SK-N-SH (cell line): ENCODE measurements at regions not wholly inside any gene's neighbourhood (a gene's known extent, or its start where the extent isn't known, plus 50 kb on each side); places are given as distances from the start of the nearest gene placed in this dataset.

ENCODE experiments used
- CTCF ChIA-PET: fragments of 300-600, 350-600 bp; formaldehyde crosslinking; extraction: SDS; loops from one replicate; lab custom pipeline; 2021; lab: Yijun Ruan, JAX
- POLR2A ChIA-PET: fragments of 350-600 bp; sonication (Branson Sonifier 250); formaldehyde crosslinking; extraction: SDS; loops from one replicate; lab custom pipeline; 2020; ENCODE audit warnings: antibody characterized with exemption, inconsistent platforms; lab: Yijun Ruan, JAX
- DNase-seq: peaks from one replicate; pipeline ENCODE4 v3.0.0; 2012
- H2AFZ ChIP-seq: fragments of 200-600 bp; sonication (generic); 2 replicates; pipeline ENCODE4 v1.8.1; 2016; ENCODE audit warnings: antibody characterized with exemption, mild to moderate bottlenecking, low read depth
- H3F3A ChIP-seq: fragments of 200-600 bp; sonication (generic); replicated peaks from 2 replicates; pipeline ENCODE3; 2016; ENCODE audit warnings: antibody characterized with exemption, mild to moderate bottlenecking; ENCODE audit not compliant: insufficient read depth
- H3K27ac ChIP-seq, 2 experiments: fragments of 200-500 bp in 1 of 2; fragments of 200-600 bp in 1 of 2; sonication (Bioruptor generic) in 1 of 2; sonication (generic), shearing (Covaris generic) in 1 of 2; 2 replicates each; pipeline versions ENCODE4 v1.5.1 to v1.6.1; 2014 to 2016; ENCODE audit warnings: low read depth in 2 of 2, inconsistent platforms in 1 of 2, low read length in 1 of 2, mild to moderate bottlenecking in 1 of 2, mixed read lengths in 1 of 2
- H3K27me3 ChIP-seq: fragments of 200-600 bp; sonication (generic), shearing (Covaris generic); 2 replicates; pipeline ENCODE4 v1.6.1; 2016; ENCODE audit warnings: mixed run types; ENCODE audit not compliant: insufficient read depth
- H3K36me3 ChIP-seq, 2 experiments: fragments of 200-500 bp in 1 of 2; fragments of 200-600 bp in 1 of 2; sonication (Bioruptor generic) in 1 of 2; sonication (generic) in 1 of 2; replicated peaks in 1 of 2; 2 replicates each; pipeline versions ENCODE3 to v1.5.1; 2014 to 2016; ENCODE audit warnings: low read length in 1 of 2, mild to moderate bottlenecking in 1 of 2; ENCODE audit not compliant: insufficient read depth in 2 of 2, control insufficient read depth in 1 of 2
- H3K4me1 ChIP-seq, 2 experiments: fragments of 200-500 bp in 1 of 2; fragments of 200-600 bp in 1 of 2; sonication (Bioruptor generic) in 1 of 2; sonication (generic), shearing (Covaris generic) in 1 of 2; 2 replicates each; pipeline versions ENCODE4 v1.5.1 to v1.6.1; 2014 to 2016; ENCODE audit warnings: low read depth in 1 of 2, low read length in 1 of 2, mixed run types in 1 of 2; ENCODE audit not compliant: insufficient read depth in 2 of 2, control insufficient read depth in 1 of 2
- H3K4me2 ChIP-seq: fragments of 200-600 bp; sonication (generic), shearing (Covaris generic); 2 replicates; pipeline ENCODE4 v1.6.1; 2017; ENCODE audit warnings: mixed run types
- H3K4me3 ChIP-seq, 2 experiments: fragments of 200-500 bp in 1 of 2; fragments of 200-600 bp in 1 of 2; sonication (Bioruptor generic) in 1 of 2; sonication (generic), shearing (Covaris generic) in 1 of 2; 2 replicates each; pipeline versions ENCODE4 v1.5.1 to v1.8.1; 2014 to 2016; ENCODE audit warnings: low read depth in 2 of 2, inconsistent platforms in 1 of 2, low read length in 1 of 2, mild to moderate bottlenecking in 1 of 2, mixed read lengths in 1 of 2, moderate library complexity in 1 of 2
- H3K79me2 ChIP-seq: fragments of 200-600 bp; sonication (generic); 2 replicates; pipeline ENCODE4 v1.8.1; 2017; ENCODE audit warnings: mild to moderate bottlenecking; ENCODE audit not compliant: insufficient read depth
- H3K9ac ChIP-seq: fragments of 200-600 bp; sonication (generic); 2 replicates; pipeline ENCODE4 v1.6.1; 2017; ENCODE audit warnings: mixed run types
- H3K9me2 ChIP-seq: fragments of 200-600 bp; sonication (generic); 2 replicates; pipeline ENCODE4 v1.6.1; 2017; ENCODE audit warnings: mixed run types
- H3K9me3 ChIP-seq: fragments of 200-600 bp; sonication (generic); 2 replicates; pipeline ENCODE4 v1.6.1; 2017; ENCODE audit warnings: mixed run types, mild to moderate bottlenecking, moderate library complexity
- H4K20me1 ChIP-seq: fragments of 200-600 bp; sonication (generic); 2 replicates; pipeline ENCODE4 v1.6.1; 2017; ENCODE audit warnings: mild to moderate bottlenecking, mixed run types; ENCODE audit not compliant: insufficient read depth
- CHD2 ChIP-seq: fragments of 150-350 bp; IDR thresholded peaks from 2 replicates; pipeline ENCODE4 v1.6.1; 2018; ENCODE audit warnings: low read length; ENCODE audit not compliant: partially characterized antibody
- ELF1 ChIP-seq: IDR thresholded peaks from 2 replicates; pipeline ENCODE4 v1.4.0; 2012
- EP300 ChIP-seq, 2 experiments: IDR thresholded peaks; 2 replicates each; pipeline versions ENCODE4 v1.4.0 to v1.6.1; 2012; ENCODE audit warnings: borderline replicate concordance in 1 of 2, low read depth in 1 of 2, low read length in 1 of 2
- EZH2phosphoT487 ChIP-seq: fragments of 200-600 bp; sonication (generic); IDR thresholded peaks from 2 replicates; pipeline ENCODE4 v1.6.1; 2017; ENCODE audit warnings: low read depth, mixed run types, mild to moderate bottlenecking, antibody characterized with exemption, moderate library complexity, borderline replicate concordance
- FOXJ3 ChIP-seq: sonication (generic); formaldehyde crosslinking; IDR thresholded peaks from 2 replicates; pipeline ENCODE4 v1.5.1; 2020; ENCODE audit warnings: mild to moderate bottlenecking, missing genetic modification reagents
- FOXM1 ChIP-seq: IDR thresholded peaks from 2 replicates; pipeline ENCODE4 v1.4.0; 2012; ENCODE audit warnings: low read depth, mild to moderate bottlenecking
- GATA2 ChIP-seq: sonication (generic); formaldehyde crosslinking; IDR thresholded peaks from 2 replicates; pipeline ENCODE4 v1.5.0; 2020; ENCODE audit warnings: mild to moderate bottlenecking, missing genetic modification reagents
- JUND ChIP-seq: IDR thresholded peaks from 2 replicates; pipeline ENCODE4 v1.4.0; 2012
- MXI1 ChIP-seq: IDR thresholded peaks from 2 replicates; pipeline ENCODE4 v1.6.1; 2012; ENCODE audit warnings: mild to moderate bottlenecking, low read depth, low read length, improper control_type of control experiment
- NFIC ChIP-seq: IDR thresholded peaks from 2 replicates; pipeline ENCODE4 v1.4.0; 2012; ENCODE audit warnings: borderline replicate concordance
- PBX3 ChIP-seq: IDR thresholded peaks from 2 replicates; pipeline ENCODE4; 2012
- POLR2AphosphoS5 ChIP-seq: IDR thresholded peaks from 2 replicates; pipeline ENCODE4 v1.6.1; 2012; ENCODE audit warnings: low read depth, low read length
- RCOR1 ChIP-seq: fragments of 150-350 bp; IDR thresholded peaks from 2 replicates; pipeline ENCODE4 v1.6.1; 2017; ENCODE audit warnings: antibody characterized with exemption, low read length
- RFX5 ChIP-seq: IDR thresholded peaks from 2 replicates; pipeline ENCODE4 v1.6.1; 2012; ENCODE audit warnings: mild to moderate bottlenecking, improper control_type of control experiment, low read length
- RXRA ChIP-seq: IDR thresholded peaks from 2 replicates; pipeline ENCODE4 v1.4.0; 2012; ENCODE audit warnings: low read depth, mild to moderate bottlenecking, borderline replicate concordance
- TCF12 ChIP-seq: IDR thresholded peaks from 2 replicates; pipeline ENCODE4 v1.4.0; 2012
- TEAD4 ChIP-seq: IDR thresholded peaks from 2 replicates; pipeline ENCODE4 v1.4.0; 2012; ENCODE audit warnings: mild to moderate bottlenecking, borderline replicate concordance; ENCODE audit not compliant: insufficient read depth
- USF2 ChIP-seq: fragments of 150-350 bp; IDR thresholded peaks from 2 replicates; pipeline ENCODE4 v1.6.1; 2017; ENCODE audit warnings: antibody characterized with exemption, low read length, low read depth, borderline replicate concordance
- WGBS: methylation state at CpG from one replicate; pipeline ENCODE4 v1.1.6; 2017; ENCODE audit warnings: low lambda C conversion rate; 5-methylcytosine and 5-hydroxymethylcytosine counted together

GRCh38 chr1:192448026-192448578 lies 127.5 kb upstream of the RGS1 start (continued):
- no peak for TF ChIP-seq USF2
- no peak for TF ChIP-seq MXI1

GRCh38 chr1:192453360-192453992 lies 122.1 kb upstream of the RGS1 start:
- Histone ChIP-seq H3K9ac (no peak overlapping the region), H3F3A (peaks cover 8% of the 10 kb centered on the region), H3K27ac (peak overlapping the region; percentile 19 to 92; a peak in 3 of 4 replicates), H3K4me2 (peak overlapping the region; percentile 59), H3K27me3 (no peaks in the 10 kb centered on the region), H3K4me1 (peaks cover 9 to 23% of the 10 kb centered on the region in 2 experiments; a peak in 3 of 4 replicates), H3K9me3 (no peaks in the 10 kb centered on the region), H4K20me1 (no peaks in the 10 kb centered on the region), H3K36me3 (no peaks in the 10 kb centered on the region), H3K9me2 (no peaks in the 10 kb centered on the region), H3K79me2 (no peaks in the 10 kb centered on the region), H3K4me3 (no peak overlapping the region; a peak in 1 of 4 replicates), H2AFZ (no peak overlapping the region)
- DNase-seq, result peak; percentile 48
- peak; percentile 62; the same call in 1 of the 2 replicates for TF ChIP-seq GATA2 (CRISPR knock-in tag)
- peak; percentile 92 for TF ChIP-seq PBX3
- peak; percentile 44; the same call in 1 of the 2 replicates for TF ChIP-seq FOXM1
- TF ChIP-seq RCOR1, result peak; percentile 95
- no peak for TF ChIP-seq RXRA
- no peak for TF ChIP-seq RFX5
- peak; percentile 29 for TF ChIP-seq FOXJ3 (CRISPR knock-in tag)
- no peak for TF ChIP-seq MXI1
- peak; percentile 68; the same call in 1 of the 2 replicates for TF ChIP-seq POLR2AphosphoS5
- TF ChIP-seq NFIC, result peak; percentile 51; the same call in 1 of the 2 replicates
- peak; percentile 67 for TF ChIP-seq JUND
- no peak for TF ChIP-seq USF2
- TF ChIP-seq EP300 (IDR thresholded peaks at IDR 0.05; ENCODE audit: borderline replicate concordance in 1 of 2, low read depth in 1 of 2, low read length in 1 of 2), result peak; percentile 63 to 91
- no peak for TF ChIP-seq ELF1
- TF ChIP-seq TEAD4, result 0 out of 2 replicates have a peak, but pooled peaks have one; percentile 48
- peak; percentile 88 for TF ChIP-seq TCF12
- TF ChIP-seq CHD2, result peak; percentile 26
- TF ChIP-seq EZH2phosphoT487, result no peak
- 35% methylated on average over 8 of the region's 8 CpGs for WGBS
- ChIA-PET POLR2A (no interaction called here), CTCF (no interaction called here)
